Endothelial cell of umbilical vein (primary cell): ENCODE measurements at regions not wholly inside any gene's neighbourhood (a gene's known extent, or its start where the extent isn't known, plus 50 kb on each side); places are given as distances from the start of the nearest gene placed in this dataset.
"Not testable (repeated sequence)": the region's sequence is repeated elsewhere in the genome, so short reads cannot be mapped to it uniquely, and the experiment has no call there.

Source experiments
- BruUV-seq: library from RNA; stranded (reverse); fragments of 400-500 nt; replicated peaks from 2 replicates; lab custom pipeline; 2021; lab: Mats Ljungman, UMichigan
- CTCF ChIA-PET: fragments of 300-600, 350-600 bp; sonication (Branson Sonifier 250); formaldehyde crosslinking; loops from one replicate; lab custom pipeline; 2021; ENCODE audit warnings: antibody characterized with exemption, inconsistent platforms; lab: Charles Lee
- POLR2A ChIA-PET: fragments of 300-600, 350-600 bp; sonication (Branson Sonifier 250); formaldehyde crosslinking; loops from one replicate; lab custom pipeline; 2021; ENCODE audit warnings: antibody characterized with exemption, inconsistent platforms; lab: Charles Lee
- DNase-seq: peaks from one replicate; pipeline ENCODE4 v3.0.0-alpha.2; 2011; ENCODE audit warnings: low read depth, low spot score
- FAIRE-seq: peaks from 2 replicates; lab custom pipeline; 2011; peaks lifted over from hg19 to GRCh38; lab: Jason Lieb, UNC
- H2AFZ ChIP-seq: 2 replicates; pipeline ENCODE4 v1.6.0; 2012; ENCODE audit warnings: low read depth, low read length, control low read depth, inconsistent platforms
- H3K27ac ChIP-seq: 2 replicates; pipeline ENCODE4 v1.5.1; 2011; ENCODE audit warnings: low read depth, mild to moderate bottlenecking, control low read depth, low read length, moderate library complexity; ENCODE audit not compliant: insufficient read depth
- H3K27me3 ChIP-seq, 2 experiments: 2 replicates each; pipeline versions ENCODE4 v1.6.0 to v1.6.1; 2011; ENCODE audit warnings: low read length in 2 of 2, mixed read lengths in 1 of 2; ENCODE audit not compliant: control insufficient read depth in 2 of 2, insufficient read depth in 2 of 2
- H3K36me3 ChIP-seq, 2 experiments: 2 replicates in 1 of 2; 3 replicates in 1 of 2; pipeline ENCODE4 v1.5.1; 2011; ENCODE audit warnings: low read length in 2 of 2, mild to moderate bottlenecking in 1 of 2, moderate library complexity in 1 of 2; ENCODE audit not compliant: control insufficient read depth in 2 of 2, insufficient read depth in 2 of 2; ENCODE audit errors: extremely low read depth in 1 of 2
- H3K4me1 ChIP-seq: 3 replicates; pipeline ENCODE4 v1.5.1; 2011; ENCODE audit warnings: mild to moderate bottlenecking, low read length; ENCODE audit not compliant: control insufficient read depth, insufficient read depth; ENCODE audit errors: extremely low read depth
- H3K4me2 ChIP-seq: 2 replicates; pipeline ENCODE4 v1.6.1; 2011; ENCODE audit warnings: low read length, control low read depth, mixed read lengths; ENCODE audit not compliant: insufficient read depth
- H3K4me3 ChIP-seq, 3 experiments: fragments of 200-600 bp in 1 of 3; sonication (generic), shearing (Covaris generic) in 1 of 3; replicated peaks in 1 of 3; 2 replicates each; pipeline ENCODE4 v1.5.1; 2011 to 2016; ENCODE audit warnings: control low read depth in 3 of 3, low read length in 3 of 3, mild to moderate bottlenecking in 2 of 3, inconsistent platforms in 1 of 3, low read depth in 1 of 3, moderate library complexity in 1 of 3; ENCODE audit not compliant: insufficient read depth in 1 of 3
- H3K79me2 ChIP-seq: 2 replicates; pipeline ENCODE4 v1.6.0; 2012; ENCODE audit warnings: low read length, inconsistent platforms; ENCODE audit not compliant: control insufficient read depth, insufficient read depth
- H3K9ac ChIP-seq: replicated peaks from 2 replicates; pipeline ENCODE3; 2011; ENCODE audit warnings: low read length, control low read depth; ENCODE audit not compliant: insufficient read depth; ENCODE audit errors: extremely low read depth
- H3K9me1 ChIP-seq: replicated peaks from 3 replicates; pipeline ENCODE4 v1.6.0; 2011; ENCODE audit warnings: mild to moderate bottlenecking, low read length; ENCODE audit not compliant: control insufficient read depth, insufficient read depth; ENCODE audit errors: extremely low read depth
- H3K9me3 ChIP-seq: replicated peaks from 2 replicates; pipeline ENCODE4 v1.5.1; 2012; ENCODE audit warnings: low read length, inconsistent platforms; ENCODE audit not compliant: control insufficient read depth, insufficient read depth
- H4K20me1 ChIP-seq: replicated peaks from 2 replicates; pipeline ENCODE3; 2011; ENCODE audit warnings: mild to moderate bottlenecking, low read length; ENCODE audit not compliant: control insufficient read depth, insufficient read depth; ENCODE audit errors: extremely low read depth
- CTCF ChIP-seq, 2 donors: IDR thresholded peaks; 1 replicate in 1 of 2; 2 replicates in 1 of 2; pipeline ENCODE4 v1.5.1; 2011; ENCODE audit warnings: low read length in 2 of 2, mild to moderate bottlenecking in 2 of 2, moderate library complexity in 2 of 2, control low read depth in 1 of 2, inconsistent platforms in 1 of 2, low read depth in 1 of 2; ENCODE audit not compliant: insufficient read depth in 1 of 2; ENCODE audit errors: extremely low read depth in 1 of 2
- EZH2 ChIP-seq: IDR thresholded peaks from 2 replicates; pipeline ENCODE4 v1.6.1; 2012; ENCODE audit warnings: borderline replicate concordance, low read depth, mild to moderate bottlenecking, moderate library complexity, low read length, inconsistent platforms; ENCODE audit not compliant: severe bottlenecking
- FOS ChIP-seq: IDR thresholded peaks from 2 replicates; pipeline ENCODE4 v1.6.1; 2011; ENCODE audit warnings: mild to moderate bottlenecking, low read length, moderate library complexity, borderline replicate concordance; ENCODE audit not compliant: insufficient read depth
- GATA2 ChIP-seq: IDR thresholded peaks from 2 replicates; pipeline ENCODE4 v1.7.0; 2011; ENCODE audit warnings: low read depth, mild to moderate bottlenecking, moderate library complexity, mixed read lengths, low read length; ENCODE audit not compliant: insufficient read length, insufficient read depth
- JUN ChIP-seq: IDR thresholded peaks from 2 replicates; pipeline ENCODE4 v1.6.1; 2011; ENCODE audit warnings: borderline replicate concordance, low read depth; ENCODE audit not compliant: insufficient read length, insufficient read depth
- MAX ChIP-seq: IDR thresholded peaks from 2 replicates; pipeline ENCODE4 v1.6.1; 2011; ENCODE audit not compliant: insufficient read depth, insufficient read length
- MYC ChIP-seq: IDR thresholded peaks from one replicate; pipeline ENCODE4 v1.6.1; 2011; ENCODE audit warnings: mild to moderate bottlenecking, low read depth, low read length
- POLR2A ChIP-seq: IDR thresholded peaks from 2 replicates; pipeline ENCODE4 v1.6.1; 2012; ENCODE audit warnings: low read depth, mild to moderate bottlenecking, control low read depth, low read length
- POLR2AphosphoS5 ChIP-seq: IDR thresholded peaks from 2 replicates; pipeline ENCODE4 v1.6.1; 2012; ENCODE audit warnings: low read depth, mild to moderate bottlenecking, control low read depth, low read length, moderate library complexity; ENCODE audit not compliant: insufficient read depth
- dilution Hi-C: fragments of 300-500 bp; cut with MboI; formaldehyde crosslinking; loops from one replicate; pipeline ENCODE4 v1.15.0; 2019; ENCODE audit warnings: low sequenced_read_pairs; ENCODE audit not compliant: extremely low pct_ligation_motif_present
- intact Hi-C: fragments of 100-400 bp; cut with micrococcal nuclease; formaldehyde crosslinking; loops from one replicate; pipeline ENCODE4 v1.10.0; 2022

GRCh38 chr3:139151530-139151929 is 106.8 kb upstream of the PRR23C start:
- H3K9me3 ChIP-seq: no peaks in the 10 kb centered on the region
- DNase-seq (no peak), FAIRE-seq (no peak)
- no peak overlapping the region for H3K27ac ChIP-seq
- H3K4me1 ChIP-seq: no peaks in the 10 kb centered on the region
- ChIA-PET CTCF (no interaction called here), POLR2A (no interaction called here)
- no peak overlapping the region for H3K4me3 ChIP-seq
- H3K36me3 ChIP-seq: no peaks in the 10 kb centered on the region
- H3K9me1 ChIP-seq: no peaks in the 10 kb centered on the region
- no peaks in the 10 kb centered on the region for H3K27me3 ChIP-seq
- no peaks in the 10 kb centered on the region for H3K79me2 ChIP-seq
- H3K4me2 ChIP-seq: no peak overlapping the region
- TF ChIP-seq GATA2 (no peak), JUN (no peak), POLR2AphosphoS5 (no peak), POLR2A (no peak), CTCF (IDR thresholded peaks at IDR 0.05; ENCODE audit: extremely low read depth in 1 of 2, insufficient read depth in 1 of 2, low read depth in 1 of 2, low read length in 2 of 2) (no peak), MYC (no peak), FOS (no peak), EZH2 (no peak), MAX (no peak)
- BruUV-seq: no TSS peak
- dilution Hi-C loops (no loop called here), intact Hi-C loops (no loop called here)
- no peak overlapping the region for H2AFZ ChIP-seq
- H4K20me1 ChIP-seq: no peaks in the 10 kb centered on the region
- no peak overlapping the region for H3K9ac ChIP-seq

- intact Hi-C loops, CTCF ChIA-PET, BruUV-seq: not testable (repeated sequence)
Measured at GRCh38 chr3:139153434-139153833, 108.7 kb upstream of the PRR23C start.

More at GRCh38 chr3:139153434-139153833, 108.7 kb upstream of the PRR23C start:
- H3K4me2 ChIP-seq, H3K4me3 ChIP-seq, H3K36me3 ChIP-seq, H3K9me1 ChIP-seq, FAIRE-seq, H3K9ac ChIP-seq, dilution Hi-C loops, POLR2A ChIA-PET, DNase-seq, H2AFZ ChIP-seq, H3K4me1 ChIP-seq, H3K9me3 ChIP-seq, H3K79me2 ChIP-seq, H4K20me1 ChIP-seq, H3K27me3 ChIP-seq, H3K27ac ChIP-seq: not testable (repeated sequence)
